ENCODE measurements at regions not wholly inside any gene's neighbourhood (a gene's known extent, or its start where the extent isn't known, plus 50 kb on each side); places are given as distances from the start of the nearest gene placed in this dataset.

- intact Hi-C loops (cut with micrococcal nuclease; ENCODE audit: unreplicated experiment) (no loop called here), in situ Hi-C loops (cut with HindIII; ENCODE audit: extremely low pct_ligation_motif_present, low pct_unique_long_range_greater_than_20kb) (no loop called here)
- FAIRE-seq: no peak
Measured at GRCh38 chrX:7330556-7330955, 182.6 kb upstream of the PUDP start.

DNA sequence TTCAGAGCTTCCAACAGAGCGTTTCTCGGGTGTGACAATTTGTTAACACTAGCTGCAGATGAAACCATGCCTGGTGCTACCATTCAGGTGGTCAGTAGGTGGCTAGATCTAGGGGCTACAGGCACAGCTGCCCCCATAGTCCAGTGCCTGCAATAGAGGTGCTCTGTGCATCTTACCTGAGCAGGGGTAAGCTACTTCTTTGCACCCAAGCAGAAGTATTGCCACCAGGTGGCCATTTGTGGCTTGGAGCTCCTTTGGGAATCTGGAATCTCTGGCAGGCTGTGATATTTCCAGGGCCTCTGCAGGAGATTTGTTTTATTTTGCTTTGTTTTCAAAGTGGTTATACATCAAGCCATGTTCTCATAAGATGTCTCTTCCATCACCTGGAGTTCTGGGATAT lies 170.7 kb upstream of the PUDP start:
- Histone ChIP-seq H3K36me3 (replicated peaks in 1 of 2; ENCODE audit: control insufficient read depth in 1 of 2, insufficient read depth in 2 of 2, low read length in 2 of 2) (no peaks in the 10 kb centered on the region), H2AFZ (ENCODE audit: low read length) (no peak overlapping the region), H4K20me1 (ENCODE audit: insufficient read depth, low read length) (no peaks in the 10 kb centered on the region), H3K9me3 (ENCODE audit: low read length) (no peaks in the 10 kb centered on the region), H3K9ac (ENCODE audit: insufficient read depth, low read depth, low read length) (no peak overlapping the region), H3K27me3 (ENCODE audit: control insufficient read depth in 1 of 2, insufficient read depth in 2 of 2, low read length in 2 of 2) (no peaks in the 10 kb centered on the region), H3K4me2 (ENCODE audit: low read depth, low read length) (no peak overlapping the region), H3K27ac (ENCODE audit: extremely low read length, insufficient read depth, low read length) (no peak overlapping the region), H3K79me2 (ENCODE audit: insufficient read depth, low read length) (no peaks in the 10 kb centered on the region), H3K4me1 (ENCODE audit: insufficient read depth, low read length) (no peaks in the 10 kb centered on the region), H3K4me3 (replicated peaks in 1 of 3; ENCODE audit: insufficient read depth in 1 of 3, low read depth in 2 of 3, low read length in 3 of 3) (no peak overlapping the region)
- ChIA-PET POLR2A (no interaction called here), CTCF (ENCODE audit: low intra/inter-chr PET ratio, low total read pairs) (no interaction called here)
- ATAC-seq (no peak), FAIRE-seq (no peak), DNase-seq (ENCODE audit: low spot score) (no peak)
- 100% methylated on average over 2 of the region's 2 CpGs for WGBS (ENCODE audit: low lambda C conversion rate)
- in situ Hi-C loops (cut with HindIII; ENCODE audit: extremely low pct_ligation_motif_present, low pct_unique_long_range_greater_than_20kb) (no loop called here), intact Hi-C loops (cut with micrococcal nuclease; ENCODE audit: unreplicated experiment) (no loop called here)
- BruUV-seq (replicated peaks): no TSS peak
- TF ChIP-seq ZNF713 (CRISPR knock-in tag; IDR thresholded peaks at IDR 0.05) (no peak), HNF4A (CRISPR knock-in tag; IDR thresholded peaks at IDR 0.05) (no peak), E2F1 (CRISPR knock-in tag; IDR thresholded peaks at IDR 0.05) (no peak), PATZ1 (CRISPR knock-in tag; IDR thresholded peaks at IDR 0.05) (no peak), ZNF253 (CRISPR knock-in tag; IDR thresholded peaks at IDR 0.05; ENCODE audit: borderline replicate concordance) (no peak), TCF12 (IDR thresholded peaks at IDR 0.05) (no peak), TCF12 (CRISPR knock-in tag; IDR thresholded peaks at IDR 0.05) (no peak), NFE2 (CRISPR knock-in tag; IDR thresholded peaks at IDR 0.05) (no peak), ZNF230 (CRISPR knock-in tag; IDR thresholded peaks at IDR 0.05) (no peak), ZNF788 (CRISPR knock-in tag; IDR thresholded peaks at IDR 0.05; ENCODE audit: borderline replicate concordance) (no peak)

More at GRCh38 chrX:7330556-7330955, 182.6 kb upstream of the PUDP start:
- ATAC-seq: no peak
- H3K27ac ChIP-seq (ENCODE audit: extremely low read length, insufficient read depth, low read length): no peak overlapping the region
- no peak overlapping the region for H2AFZ ChIP-seq (ENCODE audit: low read length)
- CTCF ChIA-PET (ENCODE audit: low intra/inter-chr PET ratio, low total read pairs): no interaction called here
- TF ChIP-seq JARID2 (CRISPR knock-in tag; IDR thresholded peaks at IDR 0.05; ENCODE audit: insufficient replicate concordance) (no peak), PTBP1 (IDR thresholded peaks at IDR 0.05; ENCODE audit: low read depth, low read length, poor library complexity, severe bottlenecking) (no peak), ZSCAN21 (CRISPR knock-in tag; IDR thresholded peaks at IDR 0.05; ENCODE audit: borderline replicate concordance) (no peak), ZNF431 (CRISPR knock-in tag; IDR thresholded peaks at IDR 0.05; ENCODE audit: borderline replicate concordance, low read depth) (no peak), YEATS4 (CRISPR knock-in tag; IDR thresholded peaks at IDR 0.05; ENCODE audit: borderline replicate concordance) (no peak), ADNP (CRISPR knock-in tag; IDR thresholded peaks at IDR 0.05) (no peak), PHF8 (CRISPR knock-in tag; IDR thresholded peaks at IDR 0.05) (no peak), SKIL (CRISPR knock-in tag; IDR thresholded peaks at IDR 0.05; ENCODE audit: borderline replicate concordance) (no peak)
- H3K27me3 ChIP-seq (ENCODE audit: control insufficient read depth in 1 of 2, insufficient read depth in 2 of 2, low read length in 2 of 2): no peaks in the 10 kb centered on the region
- no peaks in the 10 kb centered on the region for H3K36me3 ChIP-seq (replicated peaks in 1 of 2; ENCODE audit: control insufficient read depth in 1 of 2, insufficient read depth in 2 of 2, low read length in 2 of 2)
- H3K9me3 ChIP-seq (ENCODE audit: low read length): no peaks in the 10 kb centered on the region
- no peaks in the 10 kb centered on the region for H3K4me1 ChIP-seq (ENCODE audit: insufficient read depth, low read length)
- H3K9ac ChIP-seq (ENCODE audit: insufficient read depth, low read depth, low read length): no peak overlapping the region
- no peak for DNase-seq (ENCODE audit: low spot score)
- H3K4me2 ChIP-seq (ENCODE audit: low read depth, low read length): no peak overlapping the region
- POLR2A ChIA-PET: no interaction called here
- H4K20me1 ChIP-seq (ENCODE audit: insufficient read depth, low read length): no peaks in the 10 kb centered on the region
- BruUV-seq (replicated peaks): no TSS peak
- H3K4me3 ChIP-seq (replicated peaks in 1 of 3; ENCODE audit: insufficient read depth in 1 of 3, low read depth in 2 of 3, low read length in 3 of 3): no peak overlapping the region
- H3K79me2 ChIP-seq (ENCODE audit: insufficient read depth, low read length): no peaks in the 10 kb centered on the region

Data from HepG2 (cell line).